ENCODE measurements at regions not wholly inside any gene's neighbourhood (a gene's known extent, or its start where the extent isn't known, plus 50 kb on each side); places are given as distances from the start of the nearest gene placed in this dataset.

DNA sequence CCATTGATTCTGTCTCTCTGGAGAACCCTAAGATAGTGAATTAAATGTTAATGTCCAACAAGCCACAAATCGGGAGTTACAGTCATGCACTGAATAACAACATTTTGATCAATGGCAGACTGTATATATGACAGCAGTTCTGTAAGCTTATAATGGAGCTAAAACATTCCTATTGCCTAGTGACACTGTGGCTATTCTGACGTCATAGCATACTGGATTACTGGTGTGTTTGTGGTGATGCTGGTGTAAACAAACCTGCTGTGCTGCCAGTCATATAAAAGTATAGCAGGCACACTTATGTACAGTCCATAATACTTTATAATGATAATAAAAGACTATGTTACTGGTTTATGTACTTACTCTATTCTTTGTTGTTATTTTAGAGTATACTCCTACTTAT is 56.7 kb upstream of the BICD1 start:
- Histone ChIP-seq H3K27ac (ENCODE audit: low read length) (no peak overlapping the region), H3K36me3 (ENCODE audit: insufficient read depth, low read length) (no peaks in the 10 kb centered on the region), H3K4me2 (ENCODE audit: insufficient read depth, low read length) (no peak overlapping the region), H4K20me1 (ENCODE audit: insufficient read depth, low read length) (no peaks in the 10 kb centered on the region), H3K9me3 (ENCODE audit: insufficient read depth, low read length, severe bottlenecking) (peaks cover 18% of the 10 kb centered on the region), H2AFZ (ENCODE audit: low read depth, low read length) (no peak overlapping the region), H3K4me1 (ENCODE audit: insufficient read depth, low read length) (peaks cover 7% of the 10 kb centered on the region), H3K9ac (ENCODE audit: low read depth, low read length) (no peak overlapping the region), H3K79me2 (ENCODE audit: insufficient read depth, low read length) (no peaks in the 10 kb centered on the region), H3K4me3 (ENCODE audit: low read depth in 1 of 2, low read length in 2 of 2) (no peak overlapping the region), H3K27me3 (ENCODE audit: insufficient read depth, low read length, poor library complexity) (no peaks in the 10 kb centered on the region)
- DNase-seq (no peak), ATAC-seq (ENCODE audit: insufficient read depth, low read depth) (no peak)
- TF ChIP-seq, protein P1, sequence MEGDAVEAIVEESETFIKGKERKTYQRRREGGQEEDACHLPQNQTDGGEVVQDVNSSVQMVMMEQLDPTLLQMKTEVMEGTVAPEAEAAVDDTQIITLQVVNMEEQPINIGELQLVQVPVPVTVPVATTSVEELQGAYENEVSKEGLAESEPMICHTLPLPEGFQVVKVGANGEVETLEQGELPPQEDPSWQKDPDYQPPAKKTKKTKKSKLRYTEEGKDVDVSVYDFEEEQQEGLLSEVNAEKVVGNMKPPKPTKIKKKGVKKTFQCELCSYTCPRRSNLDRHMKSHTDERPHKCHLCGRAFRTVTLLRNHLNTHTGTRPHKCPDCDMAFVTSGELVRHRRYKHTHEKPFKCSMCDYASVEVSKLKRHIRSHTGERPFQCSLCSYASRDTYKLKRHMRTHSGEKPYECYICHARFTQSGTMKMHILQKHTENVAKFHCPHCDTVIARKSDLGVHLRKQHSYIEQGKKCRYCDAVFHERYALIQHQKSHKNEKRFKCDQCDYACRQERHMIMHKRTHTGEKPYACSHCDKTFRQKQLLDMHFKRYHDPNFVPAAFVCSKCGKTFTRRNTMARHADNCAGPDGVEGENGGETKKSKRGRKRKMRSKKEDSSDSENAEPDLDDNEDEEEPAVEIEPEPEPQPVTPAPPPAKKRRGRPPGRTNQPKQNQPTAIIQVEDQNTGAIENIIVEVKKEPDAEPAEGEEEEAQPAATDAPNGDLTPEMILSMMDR (IDR thresholded peaks at IDR 0.05; ENCODE audit: borderline replicate concordance, extremely low read depth, low read length, poor library complexity, severe bottlenecking): no peak
- TF ChIP-seq EZH2 (IDR thresholded peaks at IDR 0.05; ENCODE audit: borderline replicate concordance, low read depth, low read length, severe bottlenecking): no peak

DNA sequence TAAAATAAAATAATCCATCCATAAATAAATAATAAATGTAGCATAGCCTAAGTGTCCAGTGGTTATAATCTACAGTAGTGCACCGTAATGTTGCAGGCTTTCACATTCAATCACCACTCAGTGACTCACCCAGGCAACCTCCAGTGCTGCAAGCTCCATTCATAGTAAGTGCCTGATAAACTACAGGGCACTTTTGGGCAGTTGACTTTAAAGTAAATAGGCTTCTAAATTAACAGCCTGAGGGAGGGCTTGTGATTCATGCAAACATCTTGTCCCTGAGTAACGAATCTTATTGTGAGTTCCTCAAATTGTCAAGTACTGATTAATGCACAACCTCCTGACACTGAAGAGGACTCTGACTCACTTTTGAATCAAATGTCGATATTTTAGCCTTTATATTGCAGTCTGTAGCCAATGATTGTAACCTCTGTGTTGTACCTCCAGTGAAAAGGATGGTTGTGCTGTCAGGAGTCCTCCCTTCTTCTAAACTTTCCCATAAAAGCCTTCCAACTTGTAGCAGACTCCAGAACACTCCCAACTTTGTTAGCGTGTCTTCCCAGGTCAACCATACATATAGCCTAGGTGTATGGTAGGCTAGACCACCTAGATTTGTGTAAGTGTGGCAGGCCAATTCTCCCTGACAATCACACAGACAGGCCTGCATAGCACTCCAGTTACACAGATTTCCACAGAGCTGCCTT is 55.0 kb upstream of the BICD1 start:
- H3K27me3 ChIP-seq (ENCODE audit: insufficient read depth, low read length, poor library complexity): no peaks in the 10 kb centered on the region
- no peak overlapping the region for H3K4me2 ChIP-seq (ENCODE audit: insufficient read depth, low read length)
- H3K4me1 ChIP-seq (ENCODE audit: insufficient read depth, low read length): peaks cover 7% of the 10 kb centered on the region
- no peak overlapping the region for H3K27ac ChIP-seq (ENCODE audit: low read length)
- H4K20me1 ChIP-seq (ENCODE audit: insufficient read depth, low read length): no peaks in the 10 kb centered on the region
- ATAC-seq (ENCODE audit: insufficient read depth, low read depth): no peak; the same call in 2 of the 3 replicates
- TF ChIP-seq EZH2 (IDR thresholded peaks at IDR 0.05; ENCODE audit: borderline replicate concordance, low read depth, low read length, severe bottlenecking): no peak
- TF ChIP-seq, protein P1 (IDR thresholded peaks at IDR 0.05; ENCODE audit: borderline replicate concordance, extremely low read depth, low read length, poor library complexity, severe bottlenecking): no peak
- peaks cover 24% of the 10 kb centered on the region for H3K9me3 ChIP-seq (ENCODE audit: insufficient read depth, low read length, severe bottlenecking)
- H3K4me3 ChIP-seq (ENCODE audit: low read depth in 1 of 2, low read length in 2 of 2): no peak overlapping the region
- no peak overlapping the region for H3K9ac ChIP-seq (ENCODE audit: low read depth, low read length)
- H3K79me2 ChIP-seq (ENCODE audit: insufficient read depth, low read length): no peaks in the 10 kb centered on the region
- no peaks in the 10 kb centered on the region for H3K36me3 ChIP-seq (ENCODE audit: insufficient read depth, low read length)
- DNase-seq: no peak
- peak overlapping the region; percentile 43; the same call in 1 of the 2 replicates for H2AFZ ChIP-seq (ENCODE audit: low read depth, low read length)

DNA sequence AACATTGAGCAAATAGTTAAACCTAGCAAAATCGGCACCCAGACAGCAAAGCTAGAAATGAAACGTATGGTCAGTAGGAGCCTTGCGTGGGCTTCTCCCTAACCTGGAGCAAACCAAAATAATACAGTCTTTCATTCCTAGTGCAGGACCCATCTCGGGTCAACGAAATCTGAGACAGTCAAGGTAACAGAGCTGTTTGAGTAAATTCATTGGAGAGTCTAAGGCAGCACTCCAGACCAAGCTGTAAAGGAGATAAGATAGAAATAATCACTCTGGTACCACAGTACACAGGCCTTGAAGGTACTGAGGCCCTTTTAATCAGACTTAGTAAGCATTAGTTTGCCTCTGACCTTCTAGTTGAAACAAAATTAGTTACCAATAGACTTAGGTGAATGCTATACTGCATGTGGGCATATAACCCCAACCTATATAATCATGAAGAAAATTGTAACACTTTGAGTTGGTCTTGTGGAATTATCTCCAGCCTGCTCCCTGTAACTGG is 54.4 kb upstream of the BICD1 start:
- Histone ChIP-seq H3K4me2 (ENCODE audit: insufficient read depth, low read length) (no peak overlapping the region), H3K27ac (ENCODE audit: low read length) (no peak overlapping the region), H4K20me1 (ENCODE audit: insufficient read depth, low read length) (no peaks in the 10 kb centered on the region), H3K4me1 (ENCODE audit: insufficient read depth, low read length) (peaks cover 7% of the 10 kb centered on the region), H2AFZ (ENCODE audit: low read depth, low read length) (0 out of 2 replicates have a peak overlapping the region, but pooled peaks have one; percentile 43), H3K36me3 (ENCODE audit: insufficient read depth, low read length) (no peaks in the 10 kb centered on the region), H3K79me2 (ENCODE audit: insufficient read depth, low read length) (no peaks in the 10 kb centered on the region), H3K4me3 (ENCODE audit: low read depth in 1 of 2, low read length in 2 of 2) (no peak overlapping the region), H3K9me3 (ENCODE audit: insufficient read depth, low read length, severe bottlenecking) (peaks cover 24% of the 10 kb centered on the region), H3K9ac (ENCODE audit: low read depth, low read length) (no peak overlapping the region), H3K27me3 (ENCODE audit: insufficient read depth, low read length, poor library complexity) (no peaks in the 10 kb centered on the region)
- TF ChIP-seq, protein P1 (IDR thresholded peaks at IDR 0.05; ENCODE audit: borderline replicate concordance, extremely low read depth, low read length, poor library complexity, severe bottlenecking): no peak
- DNase-seq (no peak), ATAC-seq (ENCODE audit: insufficient read depth, low read depth) (no peak)
